ENCODE measurements at regions not wholly inside any gene's neighbourhood (a gene's known extent, or its start where the extent isn't known, plus 50 kb on each side); places are given as distances from the start of the nearest gene placed in this dataset.

- Histone ChIP-seq H3K27me3 (no peaks in the 10 kb centered on the region), H3K9me3 (ENCODE audit: low read depth) (no peaks in the 10 kb centered on the region), H3K36me3 (no peaks in the 10 kb centered on the region), H3K4me3 (no peak overlapping the region), H3K27ac (no peak overlapping the region), H3K4me1 (ENCODE audit: low read depth) (no peaks in the 10 kb centered on the region)
- TF ChIP-seq CTCF (IDR thresholded peaks at IDR 0.05; ENCODE audit: low read depth, low read length): no peak
- DNase-seq (ENCODE audit: low read depth in 1 of 2, low spot score in 1 of 2): no peak
Observed at GRCh38 chr9:1738511-1739100, 276.5 kb upstream of the SMARCA2 start.

- Histone ChIP-seq H3K4me3 (no peak overlapping the region), H3K27me3 (no peaks in the 10 kb centered on the region), H3K9me3 (ENCODE audit: low read depth) (no peaks in the 10 kb centered on the region), H3K4me1 (ENCODE audit: low read depth) (no peaks in the 10 kb centered on the region), H3K36me3 (no peaks in the 10 kb centered on the region), H3K27ac (no peak overlapping the region)
- TF ChIP-seq CTCF (IDR thresholded peaks at IDR 0.05; ENCODE audit: low read depth, low read length): no peak
- DNase-seq (ENCODE audit: low read depth in 1 of 2, low spot score in 1 of 2): no peak
Observed at GRCh38 chr9:1743121-1743960, 271.8 kb upstream of the SMARCA2 start.

GRCh38 chr9:1745980-1746379 lies 269.2 kb upstream of the SMARCA2 start:
- no peak for DNase-seq (ENCODE audit: low read depth in 1 of 2, low spot score in 1 of 2)
- no peak overlapping the region for H3K27ac ChIP-seq
- H3K36me3 ChIP-seq: no peaks in the 10 kb centered on the region
- no peak for TF ChIP-seq CTCF (IDR thresholded peaks at IDR 0.05; ENCODE audit: low read depth, low read length)
- no peaks in the 10 kb centered on the region for H3K27me3 ChIP-seq
- H3K9me3 ChIP-seq (ENCODE audit: low read depth): no peaks in the 10 kb centered on the region
- H3K4me3 ChIP-seq: no peak overlapping the region
- no peaks in the 10 kb centered on the region for H3K4me1 ChIP-seq (ENCODE audit: low read depth)

GRCh38 chr9:1747417-1747967 lies 267.7 kb upstream of the SMARCA2 start:
- Histone ChIP-seq H3K9me3 (ENCODE audit: low read depth) (no peaks in the 10 kb centered on the region), H3K4me3 (no peak overlapping the region), H3K27me3 (no peaks in the 10 kb centered on the region), H3K36me3 (no peaks in the 10 kb centered on the region), H3K27ac (no peak overlapping the region), H3K4me1 (ENCODE audit: low read depth) (no peaks in the 10 kb centered on the region)
- DNase-seq (ENCODE audit: low read depth in 1 of 2, low spot score in 1 of 2): no peak
- no peak for TF ChIP-seq CTCF (IDR thresholded peaks at IDR 0.05; ENCODE audit: low read depth, low read length)

GRCh38 chr9:1748407-1748806 lies 266.7 kb upstream of the SMARCA2 start:
- Histone ChIP-seq H3K36me3 (no peaks in the 10 kb centered on the region), H3K9me3 (ENCODE audit: low read depth) (no peaks in the 10 kb centered on the region), H3K27ac (no peak overlapping the region), H3K27me3 (no peaks in the 10 kb centered on the region), H3K4me1 (ENCODE audit: low read depth) (no peaks in the 10 kb centered on the region), H3K4me3 (no peak overlapping the region)
- DNase-seq (ENCODE audit: low read depth in 1 of 2, low spot score in 1 of 2): no peak
- no peak for TF ChIP-seq CTCF (IDR thresholded peaks at IDR 0.05; ENCODE audit: low read depth, low read length)
